GM19467 (cell line): ENCODE measurements at regions not wholly inside any gene's neighbourhood (a gene's known extent, or its start where the extent isn't known, plus 50 kb on each side); places are given as distances from the start of the nearest gene placed in this dataset.
"Not testable (repeated sequence)": the region's sequence is repeated elsewhere in the genome, so short reads cannot be mapped to it uniquely, and the experiment has no call there.

ENCODE experiments used
- ATAC-seq: cut with Tn5 transposase; IDR thresholded peaks from one replicate; pipeline ENCODE4 v1.9.1; 2021; ENCODE audit warnings: mild to moderate bottlenecking, moderate library complexity; ENCODE audit not compliant: unreplicated experiment

DNA sequence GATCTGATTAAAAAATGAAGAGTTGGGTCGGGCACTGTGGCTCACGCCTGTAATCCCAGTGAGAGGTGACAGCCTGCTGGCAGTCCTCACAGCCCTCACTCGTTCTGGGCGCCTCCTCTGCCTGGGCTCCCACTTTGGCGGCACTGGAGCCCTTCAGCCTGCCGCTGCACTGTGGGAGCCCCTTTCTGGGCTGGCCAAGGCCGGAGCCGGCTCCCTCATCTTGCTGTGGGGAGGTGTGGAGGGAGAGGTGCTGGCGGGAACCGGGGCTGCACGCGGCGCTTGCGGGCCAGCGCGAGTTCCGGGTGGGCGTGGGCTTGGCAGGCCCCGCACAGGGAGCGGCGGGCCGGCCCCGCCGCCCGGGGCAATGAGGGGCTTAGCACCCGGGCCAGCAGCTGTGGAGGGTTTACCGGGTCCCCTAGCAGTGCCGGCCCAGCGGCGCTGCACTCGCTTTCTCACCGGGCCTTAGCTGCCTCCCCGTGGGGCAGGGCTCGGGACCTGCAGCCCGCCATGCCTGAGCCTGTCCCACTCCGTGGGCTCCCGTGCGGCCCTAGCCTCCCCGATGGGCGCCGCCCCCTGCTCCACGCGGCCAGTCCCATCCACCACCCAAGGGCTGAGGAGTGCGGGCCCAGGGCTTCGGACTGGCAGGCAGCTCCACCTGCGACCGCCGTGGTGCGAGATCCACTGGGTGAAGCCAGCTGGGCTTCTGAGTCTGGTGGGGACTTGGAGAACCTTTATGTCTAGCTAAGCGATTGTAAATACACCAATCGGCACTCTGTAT lies 534.1 kb upstream of the ARRDC3 start:
- not testable (repeated sequence) for ATAC-seq

GRCh38 chr5:91910655-91911054 lies 527.5 kb upstream of the ARRDC3 start:
- no peak for ATAC-seq

- ATAC-seq: no peak
Measured at GRCh38 chr5:91910247-91910646, 527.1 kb upstream of the ARRDC3 start.

- no peak for ATAC-seq
Measured at GRCh38 chr5:91906494-91906893, 523.4 kb upstream of the ARRDC3 start.

- ATAC-seq: no peak
Measured at GRCh38 chr5:91906027-91906426, 522.9 kb upstream of the ARRDC3 start.

DNA sequence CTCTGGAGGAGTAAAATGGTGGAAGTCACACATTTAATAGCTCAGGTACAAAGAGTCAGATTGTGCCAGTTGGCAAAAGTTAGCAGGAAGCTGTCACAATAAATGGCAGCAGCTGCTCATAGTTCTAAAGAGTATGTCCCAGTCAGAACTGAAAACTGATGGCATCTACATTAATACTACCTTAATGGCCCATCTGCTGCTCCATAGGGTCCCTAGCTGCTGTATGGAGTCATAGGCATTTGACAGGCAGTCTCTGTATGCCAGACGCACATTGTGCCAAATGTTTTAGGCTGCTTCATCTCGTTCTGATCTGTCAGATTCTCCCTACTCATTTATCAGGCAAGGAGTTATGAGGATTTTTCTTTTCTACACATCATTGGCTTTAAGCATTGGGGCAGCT lies 515.8 kb upstream of the ARRDC3 start:
- ATAC-seq: no peak

- no peak for ATAC-seq
Measured at GRCh38 chr5:91898019-91898418, 514.9 kb upstream of the ARRDC3 start.

GRCh38 chr5:91888810-91889209 lies 505.7 kb upstream of the ARRDC3 start:
- ATAC-seq: no peak

DNA sequence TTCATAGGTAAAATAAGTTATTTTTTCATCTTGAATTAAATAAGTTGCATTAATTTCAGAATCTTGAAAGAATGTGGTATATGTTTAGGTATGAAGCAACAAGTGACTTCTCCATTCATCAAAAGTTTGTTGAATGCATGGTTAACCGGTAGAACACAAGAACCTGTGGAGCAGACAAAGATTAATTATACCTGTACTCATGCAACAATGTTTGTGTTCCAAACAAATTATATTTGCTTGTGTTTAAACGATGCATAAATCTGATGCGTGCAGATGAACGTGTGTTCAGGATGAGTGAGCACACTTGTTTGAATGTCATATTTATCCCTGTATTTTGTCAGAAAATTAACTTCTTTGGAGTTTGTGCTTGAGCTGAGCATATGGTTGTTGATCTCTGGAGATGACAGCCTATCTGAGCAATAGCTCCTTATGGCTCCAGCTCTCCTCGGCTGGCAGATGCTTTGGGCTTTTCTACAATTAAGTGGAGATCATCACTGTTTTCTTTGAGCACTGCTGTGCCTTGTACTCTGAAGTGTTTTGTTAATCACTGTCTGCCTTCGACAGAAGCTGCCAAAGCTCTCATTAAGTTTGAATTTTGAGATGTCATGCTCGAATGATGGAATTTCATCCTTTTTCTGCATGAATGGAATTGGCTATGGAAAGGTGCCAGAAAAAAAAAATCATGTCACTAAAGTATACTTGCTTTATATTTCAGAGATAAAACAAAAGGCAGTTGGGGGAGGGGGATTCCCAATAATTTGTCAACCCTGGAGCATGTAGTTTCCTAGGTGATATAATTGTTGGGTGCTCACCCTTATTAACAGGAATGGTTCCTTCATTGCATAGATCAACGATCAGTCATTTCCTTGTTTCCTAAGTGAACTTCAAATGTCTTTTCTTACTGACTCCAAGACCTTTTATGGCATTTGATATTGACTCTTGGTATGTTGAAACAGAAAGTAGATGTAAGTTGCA lies 502.5 kb upstream of the ARRDC3 start:
- no peak for ATAC-seq

DNA sequence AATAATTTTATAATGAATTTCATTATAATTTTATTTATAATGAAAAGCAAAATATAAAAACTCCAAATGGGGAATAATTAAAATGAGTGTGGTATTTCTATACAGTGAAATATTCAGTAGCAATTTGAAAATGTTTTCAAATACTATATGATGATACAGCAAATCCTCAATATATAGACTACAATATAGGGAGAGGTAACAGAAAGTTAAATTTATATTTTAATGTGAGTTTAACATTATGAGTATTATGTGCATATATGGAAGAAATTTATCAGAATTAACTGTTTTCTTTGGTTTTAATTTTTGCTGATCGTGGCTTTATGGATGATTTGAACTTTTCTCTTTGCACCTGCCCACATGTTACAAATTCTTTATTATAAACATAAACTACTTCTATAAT lies 500.9 kb upstream of the ARRDC3 start:
- no peak for ATAC-seq

GRCh38 chr5:91875196-91875779 lies 492.2 kb upstream of the ARRDC3 start:
- ATAC-seq: no peak

- no peak for ATAC-seq
Measured at GRCh38 chr5:91867799-91868198, 484.7 kb upstream of the ARRDC3 start.

- ATAC-seq: no peak
Measured at GRCh38 chr5:91865915-91866314, 482.8 kb upstream of the ARRDC3 start.

- ATAC-seq: no peak
Measured at GRCh38 chr5:91864962-91865361, 481.8 kb upstream of the ARRDC3 start.

DNA sequence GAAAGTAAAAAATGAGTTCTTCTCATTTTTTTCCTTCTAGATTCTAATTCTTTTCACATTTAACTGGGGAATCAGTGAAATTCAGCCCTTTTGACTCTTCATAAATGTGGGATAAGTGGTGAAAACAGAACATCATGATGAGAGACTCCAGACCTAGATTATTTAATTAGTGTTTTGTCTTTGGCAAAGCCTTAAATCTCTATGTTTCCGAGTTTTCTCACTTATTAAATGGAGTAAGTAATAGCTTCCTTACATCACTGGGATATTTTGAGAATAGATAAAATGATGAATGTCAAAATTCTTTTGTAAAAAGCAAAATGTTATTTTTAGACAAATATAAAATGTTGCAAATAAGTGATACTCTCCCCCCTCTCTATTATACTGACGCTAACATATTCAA lies 468.6 kb upstream of the ARRDC3 start:
- ATAC-seq: no peak

DNA sequence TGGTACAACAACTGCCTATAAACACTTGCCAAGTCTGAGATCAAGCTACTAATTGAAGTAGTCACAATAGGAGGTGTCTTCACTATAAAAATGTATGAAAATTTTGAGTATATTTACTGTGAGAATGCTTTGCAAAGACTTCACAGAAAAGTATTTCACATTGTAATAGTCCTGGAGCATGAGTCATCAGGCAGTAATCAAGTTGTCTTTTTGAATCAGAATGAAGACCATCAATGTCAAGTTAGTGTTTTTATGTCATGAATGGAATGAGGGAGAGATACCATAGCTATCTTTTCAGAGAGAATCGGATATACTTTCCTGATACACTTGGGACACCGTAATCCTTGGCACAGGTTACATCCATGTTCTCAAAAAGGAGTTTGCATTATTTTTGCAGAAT lies 466.9 kb upstream of the ARRDC3 start:
- no peak for ATAC-seq

DNA sequence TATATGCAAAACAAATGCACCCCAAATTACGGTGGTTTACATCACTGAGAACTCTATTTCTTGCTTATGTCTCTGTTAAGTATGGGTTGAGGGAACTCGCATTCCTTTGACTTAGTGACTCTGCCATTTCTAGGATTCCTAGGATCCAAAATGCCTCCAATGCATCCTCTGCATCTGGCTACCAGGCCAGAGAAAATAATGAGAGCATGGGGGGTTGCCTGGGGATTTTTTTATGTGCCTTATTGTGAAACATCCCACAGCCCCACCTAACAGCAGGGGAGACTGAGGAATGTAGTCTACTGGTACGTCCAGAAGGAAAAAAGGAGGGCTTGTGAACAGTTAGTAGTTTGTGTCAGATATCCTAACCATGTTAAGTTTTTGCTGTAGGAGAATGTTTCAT lies 466.0 kb upstream of the ARRDC3 start:
- ATAC-seq: no peak

- ATAC-seq: no peak
Measured at GRCh38 chr5:91848453-91848852, 465.3 kb upstream of the ARRDC3 start.

- no peak for ATAC-seq
Measured at GRCh38 chr5:91841423-91841822, 458.3 kb upstream of the ARRDC3 start.

DNA sequence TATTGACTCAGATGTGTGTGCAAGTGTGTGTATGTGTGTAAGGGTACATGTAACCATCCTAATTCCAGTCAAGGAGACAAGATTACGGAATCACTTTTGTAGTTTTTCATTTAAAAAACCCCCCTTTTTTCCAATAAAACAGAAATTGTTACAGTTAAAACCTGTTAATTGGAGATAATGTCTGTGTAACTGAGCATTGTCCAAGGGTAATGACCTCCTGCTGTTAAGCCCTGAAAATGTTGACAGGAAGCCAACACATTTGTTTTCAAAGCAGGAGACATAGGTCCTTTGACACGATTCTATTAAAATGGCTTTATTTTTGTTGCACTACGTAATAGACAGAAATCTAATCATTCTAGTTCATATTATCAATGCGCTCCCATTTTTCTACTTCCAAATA lies 457.3 kb upstream of the ARRDC3 start:
- no peak for ATAC-seq

GRCh38 chr5:91839721-91840120 lies 456.6 kb upstream of the ARRDC3 start:
- no peak for ATAC-seq

GRCh38 chr5:91839233-91839632 lies 456.1 kb upstream of the ARRDC3 start:
- ATAC-seq: no peak
